ENCODE measurements at regions not wholly inside any gene's neighbourhood (a gene's known extent, or its start where the extent isn't known, plus 50 kb on each side); places are given as distances from the start of the nearest gene placed in this dataset.
A peak's percentile ranks its signal among the peaks of the same experiment; 100 is the strongest.

DNA sequence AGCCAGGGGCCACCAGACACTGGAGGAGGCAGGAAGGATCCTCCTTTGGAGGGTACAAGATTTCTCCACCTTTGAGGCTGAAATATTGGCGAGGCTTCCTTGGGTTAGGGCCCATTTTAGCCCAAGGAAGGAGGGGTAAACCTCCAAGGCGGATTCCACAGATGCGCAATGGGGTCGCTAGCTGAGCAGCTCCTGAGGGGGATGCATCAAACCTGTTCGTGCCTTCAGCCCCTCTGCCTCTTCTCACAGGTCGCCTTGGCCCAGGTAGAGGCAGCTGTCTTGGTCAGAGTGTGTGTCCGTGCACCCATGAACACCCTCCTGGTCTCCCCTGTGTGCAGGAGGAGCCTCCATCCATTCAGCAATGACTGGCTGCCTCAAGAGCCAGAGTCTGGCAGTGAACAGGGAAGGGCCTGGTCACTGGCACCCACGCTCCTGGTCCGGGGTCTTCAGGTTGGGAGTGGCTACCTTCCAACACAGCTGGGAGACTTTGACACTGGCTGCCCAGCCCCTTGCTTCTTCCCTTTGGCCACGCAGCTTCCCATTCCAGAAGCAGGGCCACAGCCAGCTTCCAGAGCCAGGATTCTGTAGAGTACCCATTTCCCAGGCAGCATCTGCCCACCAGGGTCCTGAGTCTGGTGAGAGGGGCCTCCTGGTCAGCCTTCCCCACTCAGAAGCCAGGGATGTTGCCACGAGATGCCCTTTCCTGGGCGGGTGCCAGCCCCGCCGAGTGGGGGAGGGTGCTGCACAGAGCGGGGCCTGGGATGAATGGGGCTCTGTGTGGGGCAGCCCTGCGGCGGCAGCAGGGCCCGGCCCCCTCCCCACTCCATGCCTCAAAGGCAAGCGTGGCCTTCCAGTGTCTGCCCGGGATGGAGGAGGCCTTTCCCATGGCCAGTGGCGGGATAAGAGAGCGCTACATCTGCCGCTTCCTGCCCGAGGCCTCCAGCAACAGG is 95.8 kb upstream of the GPC1 start:
- Histone ChIP-seq H3K27ac (no peak overlapping the region), H3K36me3 (no peaks in the 10 kb centered on the region), H3K9me3 (no peaks in the 10 kb centered on the region), H3K4me3 (no peak overlapping the region), H3K4me1 (no peaks in the 10 kb centered on the region), H3K27me3 (no peaks in the 10 kb centered on the region)
- peak in 1 of 3 donors; percentile 27 for DNase-seq
- TF ChIP-seq POLR2A (IDR thresholded peaks at IDR 0.05): no peak
- TF ChIP-seq, protein P1, sequence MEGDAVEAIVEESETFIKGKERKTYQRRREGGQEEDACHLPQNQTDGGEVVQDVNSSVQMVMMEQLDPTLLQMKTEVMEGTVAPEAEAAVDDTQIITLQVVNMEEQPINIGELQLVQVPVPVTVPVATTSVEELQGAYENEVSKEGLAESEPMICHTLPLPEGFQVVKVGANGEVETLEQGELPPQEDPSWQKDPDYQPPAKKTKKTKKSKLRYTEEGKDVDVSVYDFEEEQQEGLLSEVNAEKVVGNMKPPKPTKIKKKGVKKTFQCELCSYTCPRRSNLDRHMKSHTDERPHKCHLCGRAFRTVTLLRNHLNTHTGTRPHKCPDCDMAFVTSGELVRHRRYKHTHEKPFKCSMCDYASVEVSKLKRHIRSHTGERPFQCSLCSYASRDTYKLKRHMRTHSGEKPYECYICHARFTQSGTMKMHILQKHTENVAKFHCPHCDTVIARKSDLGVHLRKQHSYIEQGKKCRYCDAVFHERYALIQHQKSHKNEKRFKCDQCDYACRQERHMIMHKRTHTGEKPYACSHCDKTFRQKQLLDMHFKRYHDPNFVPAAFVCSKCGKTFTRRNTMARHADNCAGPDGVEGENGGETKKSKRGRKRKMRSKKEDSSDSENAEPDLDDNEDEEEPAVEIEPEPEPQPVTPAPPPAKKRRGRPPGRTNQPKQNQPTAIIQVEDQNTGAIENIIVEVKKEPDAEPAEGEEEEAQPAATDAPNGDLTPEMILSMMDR (IDR thresholded peaks at IDR 0.05): no peak

DNA sequence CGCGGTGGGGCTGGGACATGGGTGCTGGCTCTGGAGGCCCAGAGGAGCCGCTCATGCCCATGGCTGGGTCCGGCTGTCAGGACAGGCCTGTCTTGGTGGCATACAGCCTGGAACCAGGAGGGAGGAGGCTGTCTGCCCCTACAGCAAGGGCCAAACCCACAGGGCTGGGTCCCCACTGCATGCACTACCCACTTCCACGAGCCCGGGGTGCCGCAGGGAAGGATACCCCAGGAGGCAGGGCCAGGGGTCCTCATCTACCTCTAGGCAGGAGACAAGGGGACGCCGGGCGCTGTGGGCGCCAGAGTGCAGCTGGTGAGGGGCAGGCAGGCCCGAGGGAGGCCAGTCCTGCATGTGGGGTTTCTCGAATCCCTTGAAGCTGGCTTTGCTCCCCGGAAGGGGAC is 95.1 kb upstream of the GPC1 start:
- H3K4me1 ChIP-seq: no peaks in the 10 kb centered on the region
- DNase-seq: peak in 1 of 3 donors; percentile 41
- H3K9me3 ChIP-seq: no peaks in the 10 kb centered on the region
- TF ChIP-seq POLR2A (IDR thresholded peaks at IDR 0.05): no peak
- TF ChIP-seq, protein P1 (IDR thresholded peaks at IDR 0.05): no peak
- H3K36me3 ChIP-seq: no peaks in the 10 kb centered on the region
- H3K27me3 ChIP-seq: no peaks in the 10 kb centered on the region
- no peak overlapping the region for H3K4me3 ChIP-seq
- H3K27ac ChIP-seq: no peak overlapping the region

DNA sequence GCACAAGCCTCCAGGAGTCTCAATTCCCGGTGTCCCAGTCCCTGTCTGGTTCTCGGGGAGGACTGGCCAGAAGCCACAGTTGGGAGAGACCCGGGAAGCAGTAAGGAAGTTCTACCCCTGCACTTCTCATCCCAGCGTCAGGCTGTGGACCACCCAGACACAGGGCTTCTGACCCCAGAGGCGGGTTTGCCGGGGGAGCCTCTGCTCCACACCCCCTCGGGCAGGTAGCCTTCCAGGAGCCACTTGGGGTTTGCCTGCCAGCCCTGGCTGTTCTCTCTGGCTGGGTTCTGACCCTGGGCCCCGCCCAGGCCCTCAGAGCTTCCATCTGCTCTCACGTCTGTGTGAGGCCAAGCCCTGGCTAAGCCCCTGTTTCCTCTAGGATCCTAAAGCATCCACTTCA is 94.4 kb upstream of the GPC1 start:
- TF ChIP-seq, protein P1 (IDR thresholded peaks at IDR 0.05): no peak
- no peak for TF ChIP-seq POLR2A (IDR thresholded peaks at IDR 0.05)
- Histone ChIP-seq H3K27me3 (no peaks in the 10 kb centered on the region), H3K4me1 (no peaks in the 10 kb centered on the region), H3K36me3 (no peaks in the 10 kb centered on the region), H3K4me3 (no peak overlapping the region), H3K9me3 (no peaks in the 10 kb centered on the region), H3K27ac (no peak overlapping the region)
- peak in 1 of 3 donors; percentile 23 for DNase-seq

DNA sequence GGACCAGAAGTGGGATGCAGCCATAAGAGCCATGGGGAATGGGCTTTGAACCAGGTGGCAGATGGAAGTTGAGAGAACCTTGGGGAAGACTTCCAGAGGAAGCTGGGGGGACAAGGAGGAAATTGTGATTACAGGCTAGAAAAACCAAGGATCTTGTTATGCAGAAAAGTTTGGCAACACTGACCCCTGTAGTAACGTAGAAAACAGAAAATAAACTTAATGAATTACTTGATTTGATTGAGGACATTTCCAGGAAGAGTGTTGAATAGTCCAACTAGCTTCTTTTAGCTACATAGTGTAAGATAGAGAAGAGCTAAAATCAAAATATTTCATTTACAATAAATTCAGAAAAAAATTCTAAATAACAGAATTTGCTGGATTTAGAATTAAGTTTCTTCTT is 91.9 kb upstream of the GPC1 start:
- no peak for TF ChIP-seq POLR2A (IDR thresholded peaks at IDR 0.05)
- TF ChIP-seq, protein P1 (IDR thresholded peaks at IDR 0.05): no peak
- Histone ChIP-seq H3K4me3 (no peak overlapping the region), H3K4me1 (no peaks in the 10 kb centered on the region), H3K27ac (no peak overlapping the region), H3K9me3 (no peaks in the 10 kb centered on the region), H3K36me3 (no peaks in the 10 kb centered on the region), H3K27me3 (no peaks in the 10 kb centered on the region)
- DNase-seq: no peak

DNA sequence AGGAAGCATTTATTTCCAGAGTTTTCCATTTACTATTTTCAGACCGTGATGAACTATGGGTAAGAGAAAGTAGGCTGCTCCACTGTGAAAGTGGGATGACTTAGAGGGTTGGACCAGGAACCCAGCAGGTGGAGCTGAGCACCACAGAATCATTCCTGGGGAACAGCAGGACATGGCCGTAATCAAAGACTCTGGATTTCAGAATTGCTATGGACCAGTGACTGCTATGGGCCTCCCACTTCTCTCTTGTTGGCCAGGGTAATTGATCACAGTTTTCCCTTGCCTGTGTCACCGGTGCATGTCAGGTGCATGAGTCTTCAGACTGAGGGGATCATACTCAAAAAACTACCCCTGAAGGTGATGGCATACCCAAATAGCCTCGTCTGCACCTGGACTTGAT is 90.6 kb upstream of the GPC1 start:
- no peak overlapping the region for H3K4me3 ChIP-seq
- H3K9me3 ChIP-seq: no peaks in the 10 kb centered on the region
- H3K27me3 ChIP-seq: no peaks in the 10 kb centered on the region
- no peaks in the 10 kb centered on the region for H3K36me3 ChIP-seq
- H3K4me1 ChIP-seq: no peaks in the 10 kb centered on the region
- TF ChIP-seq, protein P1 (IDR thresholded peaks at IDR 0.05): no peak
- TF ChIP-seq POLR2A (IDR thresholded peaks at IDR 0.05): no peak
- no peak for DNase-seq
- no peak overlapping the region for H3K27ac ChIP-seq
